GM19351 (cell line): ENCODE measurements at regions not wholly inside any gene's neighbourhood (a gene's known extent, or its start where the extent isn't known, plus 50 kb on each side); places are given as distances from the start of the nearest gene placed in this dataset.
A peak's percentile ranks its signal among the peaks of the same experiment; 100 is the strongest.

Source experiments
- ATAC-seq: cut with Tn5 transposase; IDR thresholded peaks from one replicate; pipeline ENCODE4 v1.9.1; 2021; ENCODE audit warnings: mild to moderate bottlenecking, moderate library complexity; ENCODE audit not compliant: unreplicated experiment

GRCh38 chr4:171639540-171639939, 173.7 kb upstream of the GALNTL6 start:
- ATAC-seq: peak; percentile 92

GRCh38 chr4:171636606-171637005, 176.6 kb upstream of the GALNTL6 start:
- ATAC-seq: no peak

GRCh38 chr4:171629737-171630136, 183.5 kb upstream of the GALNTL6 start:
- no peak for ATAC-seq

GRCh38 chr4:171629182-171629581, 184.0 kb upstream of the GALNTL6 start:
- peak; percentile 97 for ATAC-seq

GRCh38 chr4:171626554-171626953, 186.7 kb upstream of the GALNTL6 start:
- no peak for ATAC-seq

- no peak for ATAC-seq
These were observed 190.5 kb upstream of the GALNTL6 start for GRCh38 chr4:171622729-171623128.

GRCh38 chr4:171621646-171622045, 191.6 kb upstream of the GALNTL6 start:
- peak; percentile 58 for ATAC-seq

GRCh38 chr4:171612907-171613306, 200.3 kb upstream of the GALNTL6 start:
- no peak for ATAC-seq

GRCh38 chr4:171602638-171603355, 210.4 kb upstream of the GALNTL6 start:
- no peak for ATAC-seq

GRCh38 chr4:171601091-171601490, 212.1 kb upstream of the GALNTL6 start:
- no peak for ATAC-seq

GRCh38 chr4:171599628-171600027, 213.6 kb upstream of the GALNTL6 start:
- ATAC-seq: no peak

GRCh38 chr4:171594293-171594692, 218.9 kb upstream of the GALNTL6 start:
- no peak for ATAC-seq

GRCh38 chr4:171590716-171591115, 222.5 kb upstream of the GALNTL6 start:
- no peak for ATAC-seq

GRCh38 chr4:171588764-171589163, 224.4 kb upstream of the GALNTL6 start:
- no peak for ATAC-seq

- ATAC-seq: no peak
These were observed 225.1 kb upstream of the GALNTL6 start for GRCh38 chr4:171588051-171588545.

GRCh38 chr4:171583790-171584189, 229.4 kb upstream of the GALNTL6 start:
- peak; percentile 58 for ATAC-seq

GRCh38 chr4:171582961-171583581, 230.1 kb upstream of the GALNTL6 start:
- ATAC-seq: peak; percentile 36

GRCh38 chr4:171573181-171573580, 240.0 kb upstream of the GALNTL6 start:
- no peak for ATAC-seq

- ATAC-seq: peak; percentile 80
These were observed 247.9 kb upstream of the GALNTL6 start for GRCh38 chr4:171565130-171565788.

- peak; percentile 58 for ATAC-seq
These were observed 251.8 kb upstream of the GALNTL6 start for GRCh38 chr4:171561419-171561818.

- ATAC-seq: no peak
These were observed 259.2 kb upstream of the GALNTL6 start for GRCh38 chr4:171553961-171554360.

GRCh38 chr4:171542640-171543039, 270.6 kb upstream of the GALNTL6 start:
- no peak for ATAC-seq
